HG03135 (cell line): ENCODE measurements at regions not wholly inside any gene's neighbourhood (a gene's known extent, or its start where the extent isn't known, plus 50 kb on each side); places are given as distances from the start of the nearest gene placed in this dataset.
"Not testable (repeated sequence)": the region's sequence is repeated elsewhere in the genome, so short reads cannot be mapped to it uniquely, and the experiment has no call there.

Experiments used
- ATAC-seq: cut with Tn5 transposase; IDR thresholded peaks from one replicate; pipeline ENCODE4 v1.9.1; 2021; ENCODE audit warnings: mild to moderate bottlenecking, moderate library complexity; ENCODE audit not compliant: unreplicated experiment

GRCh38 chr13:78540058-78540457 lies 63.3 kb downstream of the POU4F1 start:
- ATAC-seq = no peak

GRCh38 chr13:78526044-78526443 lies 77.3 kb downstream of the POU4F1 start:
- ATAC-seq = not testable (repeated sequence)

- no peak for ATAC-seq
Observed at GRCh38 chr13:78524936-78525335, 78.4 kb downstream of the POU4F1 start.

- ATAC-seq = no peak
Observed at GRCh38 chr13:78521091-78521490, 82.3 kb downstream of the POU4F1 start.

- no peak for ATAC-seq
Observed at GRCh38 chr13:78520425-78520824, 82.9 kb downstream of the POU4F1 start.

GRCh38 chr13:78518482-78518881 lies 84.9 kb downstream of the POU4F1 start:
- ATAC-seq = not testable (repeated sequence)

GRCh38 chr13:78499802-78500201 lies 103.5 kb downstream of the POU4F1 start:
- no peak for ATAC-seq

- no peak for ATAC-seq
Observed at GRCh38 chr13:78497702-78498355, 105.5 kb downstream of the POU4F1 start.

GRCh38 chr13:78491978-78492377 lies 111.4 kb downstream of the POU4F1 start:
- ATAC-seq = no peak

GRCh38 chr13:78490225-78490624 lies 113.1 kb downstream of the POU4F1 start:
- ATAC-seq = not testable (repeated sequence)

- ATAC-seq = no peak
Observed at GRCh38 chr13:78487707-78488106, 115.6 kb downstream of the POU4F1 start.

GRCh38 chr13:78485803-78486202 lies 117.5 kb downstream of the POU4F1 start:
- no peak for ATAC-seq

- no peak for ATAC-seq
Observed at GRCh38 chr13:78478183-78478582, 125.2 kb downstream of the POU4F1 start.

- no peak for ATAC-seq
Observed at GRCh38 chr13:78476910-78477309, 126.4 kb downstream of the POU4F1 start.

- no peak for ATAC-seq
Observed at GRCh38 chr13:78468621-78469020, 134.7 kb downstream of the POU4F1 start.

- no peak for ATAC-seq
Observed at GRCh38 chr13:78465250-78465649, 138.1 kb downstream of the POU4F1 start.

- ATAC-seq = no peak
Observed at GRCh38 chr13:78460176-78460575, 143.2 kb downstream of the POU4F1 start.

GRCh38 chr13:78443839-78444238 lies 159.5 kb downstream of the POU4F1 start:
- no peak for ATAC-seq

GRCh38 chr13:78437781-78438180 lies 165.6 kb downstream of the POU4F1 start:
- ATAC-seq = no peak

- no peak for ATAC-seq
Observed at GRCh38 chr13:78436311-78436710, 167.0 kb downstream of the POU4F1 start.

GRCh38 chr13:78431328-78431727 lies 172.0 kb downstream of the POU4F1 start:
- no peak for ATAC-seq

GRCh38 chr13:78430811-78431210 lies 172.5 kb downstream of the POU4F1 start:
- ATAC-seq = no peak

- ATAC-seq = no peak
Observed at GRCh38 chr13:78430166-78430791, 173.1 kb downstream of the POU4F1 start.
